GM12872 (cell line): ENCODE measurements at regions not wholly inside any gene's neighbourhood (a gene's known extent, or its start where the extent isn't known, plus 50 kb on each side); places are given as distances from the start of the nearest gene placed in this dataset.

Experiments
- TF ChIP-seq, protein P1 (sequence below): IDR thresholded peaks from 3 replicates; pipeline ENCODE4 v1.5.1; 2011; ENCODE audit warnings: low read depth, mild to moderate bottlenecking, low read length, moderate library complexity; ENCODE audit not compliant: insufficient read depth

DNA sequence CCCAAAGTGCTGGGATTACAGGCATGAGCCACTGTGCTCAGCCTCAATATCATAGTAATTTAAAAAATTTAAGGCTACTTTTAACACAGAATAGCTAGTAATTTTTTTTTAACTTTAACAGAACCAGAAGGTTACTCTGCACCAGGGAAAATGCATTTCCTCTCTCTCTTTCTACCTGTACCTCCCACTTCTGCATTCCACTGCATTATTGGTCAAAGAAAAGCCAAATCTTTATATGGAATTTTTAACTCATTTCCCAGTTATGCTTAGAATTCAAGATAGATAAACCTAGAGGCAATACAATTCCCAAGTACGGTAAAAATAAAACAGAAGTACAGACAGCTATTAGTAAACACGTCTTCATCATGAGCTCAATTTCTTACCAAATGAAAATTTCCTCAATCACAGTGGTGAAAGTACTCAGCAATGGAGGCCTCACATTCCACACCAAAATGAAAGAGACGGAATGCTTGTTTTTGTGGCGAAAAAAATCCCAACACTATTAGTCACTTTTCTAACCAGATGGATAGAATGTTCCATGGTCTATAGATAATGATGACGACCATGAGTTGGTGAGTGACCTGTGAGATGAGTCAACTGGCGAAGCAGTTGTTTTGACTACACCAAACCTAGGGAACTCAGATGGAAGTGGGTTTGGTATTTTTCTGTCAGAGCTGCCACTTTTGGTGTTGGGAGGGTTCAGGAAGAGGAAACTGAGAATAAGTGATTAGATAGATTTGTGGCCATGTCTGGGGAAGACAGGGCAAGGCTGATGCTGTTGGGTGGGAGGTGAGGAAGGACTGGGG is 104.7 kb upstream of the SGK1 start:
- TF ChIP-seq, protein P1, sequence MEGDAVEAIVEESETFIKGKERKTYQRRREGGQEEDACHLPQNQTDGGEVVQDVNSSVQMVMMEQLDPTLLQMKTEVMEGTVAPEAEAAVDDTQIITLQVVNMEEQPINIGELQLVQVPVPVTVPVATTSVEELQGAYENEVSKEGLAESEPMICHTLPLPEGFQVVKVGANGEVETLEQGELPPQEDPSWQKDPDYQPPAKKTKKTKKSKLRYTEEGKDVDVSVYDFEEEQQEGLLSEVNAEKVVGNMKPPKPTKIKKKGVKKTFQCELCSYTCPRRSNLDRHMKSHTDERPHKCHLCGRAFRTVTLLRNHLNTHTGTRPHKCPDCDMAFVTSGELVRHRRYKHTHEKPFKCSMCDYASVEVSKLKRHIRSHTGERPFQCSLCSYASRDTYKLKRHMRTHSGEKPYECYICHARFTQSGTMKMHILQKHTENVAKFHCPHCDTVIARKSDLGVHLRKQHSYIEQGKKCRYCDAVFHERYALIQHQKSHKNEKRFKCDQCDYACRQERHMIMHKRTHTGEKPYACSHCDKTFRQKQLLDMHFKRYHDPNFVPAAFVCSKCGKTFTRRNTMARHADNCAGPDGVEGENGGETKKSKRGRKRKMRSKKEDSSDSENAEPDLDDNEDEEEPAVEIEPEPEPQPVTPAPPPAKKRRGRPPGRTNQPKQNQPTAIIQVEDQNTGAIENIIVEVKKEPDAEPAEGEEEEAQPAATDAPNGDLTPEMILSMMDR = no peak

DNA sequence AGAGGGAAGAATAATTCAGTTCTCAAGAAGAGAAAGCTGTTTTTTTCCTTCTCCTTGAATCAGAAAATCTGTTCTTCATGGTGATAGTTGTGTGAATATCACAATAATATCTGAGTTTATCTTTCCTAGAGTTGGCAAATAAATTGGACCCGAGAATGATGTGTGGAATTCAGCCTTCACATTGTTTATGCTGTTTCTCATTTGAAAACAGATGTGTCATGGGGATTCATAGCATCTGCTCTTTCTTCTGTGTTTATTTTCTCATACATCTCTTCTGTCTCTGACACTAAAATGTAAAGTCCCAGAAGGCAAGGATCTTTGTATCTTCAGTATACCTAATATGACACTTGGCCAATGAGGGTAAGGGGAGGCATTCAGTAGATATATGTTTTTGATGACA is 103.6 kb upstream of the SGK1 start:
- TF ChIP-seq, protein P1 = no peak

DNA sequence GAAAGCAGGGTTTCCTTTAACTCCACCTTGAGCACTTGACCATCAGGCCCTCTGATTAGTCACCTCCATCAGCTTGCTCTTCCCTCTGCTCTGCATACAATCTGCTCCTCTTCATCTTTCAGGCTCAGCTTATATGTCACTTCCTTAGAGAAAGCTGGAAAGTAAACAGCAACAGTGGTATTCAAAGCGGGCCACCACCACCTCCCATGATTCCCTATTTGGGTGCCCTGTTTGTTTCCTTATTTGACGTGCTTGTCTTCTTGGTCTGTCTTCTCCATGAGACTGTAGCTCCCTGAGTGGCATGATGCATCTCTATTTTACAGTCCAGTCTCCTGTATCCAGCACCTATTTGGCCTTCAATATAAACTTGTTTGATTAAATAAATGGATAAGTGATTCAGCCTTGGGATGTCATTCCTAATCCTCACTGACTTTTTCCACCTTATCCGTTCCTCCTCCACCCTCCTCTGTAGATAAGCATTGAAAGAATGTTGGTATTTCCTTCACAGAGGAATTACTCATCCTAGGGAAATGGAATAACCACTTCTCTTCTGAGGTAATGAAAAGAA is 102.8 kb upstream of the SGK1 start:
- TF ChIP-seq, protein P1 = no peak

DNA sequence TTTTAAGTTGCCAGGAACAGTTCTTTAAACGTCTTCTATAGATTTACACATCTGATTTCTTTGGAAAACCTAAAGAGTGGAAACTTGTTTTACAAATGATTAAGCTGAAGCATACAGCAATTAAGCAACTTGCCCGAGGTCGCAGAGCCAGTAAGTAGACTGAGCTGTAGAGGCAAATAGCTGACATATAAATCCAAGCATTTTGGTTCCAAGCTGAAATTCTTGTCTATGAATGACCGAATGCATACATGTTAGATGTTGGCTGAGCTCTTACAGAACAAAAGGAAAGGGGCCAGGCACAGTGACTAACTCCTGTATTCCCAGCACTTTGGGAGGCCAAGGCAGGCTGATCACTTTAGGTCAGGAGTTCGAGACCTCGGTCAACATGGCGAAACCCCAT is 101.8 kb upstream of the SGK1 start:
- TF ChIP-seq, protein P1 = no peak

DNA sequence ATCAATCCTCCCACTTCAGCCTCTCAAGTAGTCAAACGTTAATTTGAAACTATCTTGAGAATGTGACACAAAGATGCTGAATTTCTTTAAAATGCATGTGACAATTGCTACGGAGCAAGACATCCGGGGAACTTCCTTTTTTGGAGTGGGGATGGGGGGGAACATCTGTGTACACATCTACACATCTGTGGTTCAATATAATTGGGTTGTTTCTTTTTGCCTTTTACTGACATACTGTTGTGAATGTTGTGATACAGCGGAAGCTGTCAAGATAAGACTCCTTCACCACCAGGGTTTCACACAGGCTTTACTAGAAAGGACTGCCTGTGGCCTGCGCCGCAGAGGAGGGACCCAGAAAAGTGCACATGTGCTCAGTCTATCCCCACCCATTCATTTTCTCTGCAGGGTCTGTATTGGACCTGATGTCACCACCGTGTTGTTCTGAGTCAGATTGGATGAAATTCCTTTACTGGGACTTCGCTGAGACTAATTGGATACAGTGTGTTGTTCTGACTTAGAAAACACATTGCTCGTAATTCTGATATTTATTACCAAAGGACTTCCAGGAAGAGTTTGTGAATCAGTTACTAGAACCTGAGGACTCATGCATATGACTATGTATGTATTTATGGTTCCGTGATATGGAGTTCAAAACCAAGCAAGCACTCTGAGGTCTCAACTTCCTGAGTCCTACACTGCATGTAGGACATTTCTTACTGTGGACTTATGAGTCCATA is 98.7 kb upstream of the SGK1 start:
- TF ChIP-seq, protein P1 = no peak

DNA sequence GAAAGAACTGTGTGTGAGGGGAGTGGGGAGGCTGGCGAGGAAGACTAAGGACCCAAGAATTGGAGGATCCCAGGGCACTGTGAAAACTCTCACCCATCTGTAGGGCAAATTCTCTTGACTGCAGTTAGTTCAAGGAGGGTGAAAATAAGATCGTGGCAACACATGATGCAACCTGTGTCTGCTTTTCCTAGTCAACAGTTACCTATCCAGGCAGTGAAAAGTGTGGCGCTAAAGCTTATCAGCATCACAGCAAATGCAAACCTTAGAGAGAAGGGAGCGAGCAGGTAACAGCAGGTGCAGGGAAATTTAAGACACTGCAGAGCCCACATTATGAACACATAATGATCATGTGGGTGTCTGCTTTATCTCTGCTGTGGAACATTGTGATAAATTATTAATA is 97.7 kb upstream of the SGK1 start:
- TF ChIP-seq, protein P1 = no peak

DNA sequence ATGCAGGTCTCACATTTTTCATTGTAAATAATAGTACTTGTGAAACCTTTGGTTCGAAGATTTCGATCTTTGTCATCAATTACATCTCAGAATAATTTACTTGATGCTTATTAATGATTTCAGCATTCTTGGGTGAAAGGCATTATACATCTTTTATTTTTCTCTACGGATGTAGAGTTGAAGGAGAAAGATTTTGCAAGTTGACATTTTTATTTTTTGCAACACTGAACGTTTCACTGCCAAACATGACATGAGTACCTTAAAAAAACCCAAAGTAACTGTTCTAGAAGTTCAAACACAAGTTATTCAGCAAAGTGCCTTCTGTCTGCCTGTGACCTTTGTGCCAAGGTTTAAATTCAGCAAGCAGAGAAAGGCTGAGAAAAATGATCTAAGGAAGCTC is 97.3 kb upstream of the SGK1 start:
- TF ChIP-seq, protein P1 = no peak
